Left colon (tissue), 2 donors: ENCODE measurements at regions not wholly inside any gene's neighbourhood (a gene's known extent, or its start where the extent isn't known, plus 50 kb on each side); places are given as distances from the start of the nearest gene placed in this dataset.

Source experiments
- ATAC-seq: fragments of 200-7000 bp; cut with Tn5 transposase; one replicate; pipeline ENCODE4 v1.9.1; 2020; ENCODE audit warnings: mild to moderate bottlenecking, moderate library complexity
- DNase-seq, 2 donors: peaks; one replicate each; pipeline ENCODE4 v3.0.0-alpha.2; 2020
- intact Hi-C, 2 donors: fragments of 100-400 bp; cut with DNase I in 1 of 2; cut with micrococcal nuclease in 1 of 2; formaldehyde crosslinking; loops; one replicate each; pipeline versions ENCODE4 v1.11.2 to v1.14.0; 2022; cut with DNase I, micrococcal nuclease
- donor health status: DM: no; HTN: no; CAD: no.
- donor health status: DM: yes; HTN: yes; CAD: no.

DNA sequence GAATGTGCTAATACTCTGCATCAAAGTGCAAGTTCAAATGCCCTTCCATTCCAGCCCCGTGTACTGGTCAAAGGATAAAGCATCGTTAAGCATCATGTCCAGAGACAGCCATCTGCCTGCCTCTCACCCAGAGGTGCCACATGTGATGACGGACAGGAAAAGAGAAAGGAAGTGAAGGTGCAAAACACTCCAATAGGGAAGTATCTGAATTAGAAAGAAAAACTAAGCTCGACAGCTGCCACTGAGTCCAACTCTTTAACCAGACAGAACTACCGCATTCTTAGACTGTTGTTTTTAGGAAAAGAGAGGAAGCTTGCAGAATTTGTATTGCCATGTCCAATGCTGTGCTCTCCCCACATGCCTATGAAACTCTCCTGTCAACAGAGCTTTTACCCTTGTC, 465.0 kb upstream of the SOX5 start:
- DNase-seq = no peak
- intact Hi-C loops = no loop called here
- no peak for ATAC-seq

DNA sequence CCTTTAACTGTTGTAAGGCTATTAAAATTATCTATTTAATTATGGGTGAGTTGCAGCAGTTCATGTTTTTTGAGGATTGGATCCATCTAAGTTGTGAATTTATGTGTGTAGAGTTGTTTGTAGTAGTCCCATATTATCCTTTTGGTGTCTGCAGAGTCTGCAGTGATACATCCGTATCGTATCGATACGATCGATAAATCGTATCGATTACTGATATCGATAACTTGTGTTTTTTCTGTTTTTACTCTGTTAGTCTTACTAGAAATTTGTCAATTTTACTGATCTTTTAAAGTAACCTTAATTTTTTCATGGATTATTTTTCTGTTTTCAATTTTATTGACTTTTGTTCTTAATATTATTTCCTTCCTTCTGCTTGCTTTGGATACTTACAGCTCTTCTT, 462.5 kb upstream of the SOX5 start:
- no peak for ATAC-seq
- intact Hi-C loops = no loop called here

DNA sequence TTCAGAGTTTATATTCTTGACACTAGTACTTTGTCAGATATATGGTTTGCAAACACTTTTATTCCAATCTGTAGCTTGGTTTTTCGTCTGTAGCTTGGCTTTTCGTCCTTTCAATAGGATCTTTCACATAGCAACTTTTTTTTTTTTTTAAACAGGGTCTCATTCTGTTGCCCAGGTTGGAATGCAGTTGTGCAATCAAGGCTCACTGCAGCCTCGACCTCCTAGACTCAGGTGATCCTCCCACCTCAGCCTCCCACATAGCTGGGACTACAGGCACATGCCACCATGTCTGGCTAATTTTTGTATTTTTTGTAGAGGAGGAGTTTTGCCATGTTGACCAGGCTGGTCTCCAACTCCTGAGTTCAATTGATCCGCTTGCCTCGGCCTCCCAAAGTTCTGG, 460.4 kb upstream of the SOX5 start:
- intact Hi-C loops = no loop called here
- DNase-seq = no peak
- no peak for ATAC-seq

More for the DNA sequence above, 462.5 kb upstream of the SOX5 start:
- DNase-seq = no peak

DNA sequence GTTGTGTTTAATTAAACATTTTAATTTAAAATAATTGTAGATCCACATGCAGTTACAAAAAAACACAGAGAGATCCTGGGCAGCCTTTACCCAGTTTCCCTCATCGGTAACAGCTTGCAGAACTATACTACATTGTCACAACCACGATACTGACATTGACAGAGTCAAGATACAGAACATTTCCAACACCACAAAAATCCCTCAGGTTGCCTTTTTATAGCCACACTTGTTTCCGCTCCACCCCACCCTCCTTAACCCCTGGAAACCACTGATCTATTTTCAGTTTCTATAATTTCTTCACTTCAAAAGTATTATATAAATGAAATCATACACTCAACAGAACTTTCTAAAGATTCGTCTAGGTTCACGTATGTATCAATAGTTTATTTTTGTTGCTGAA, 458.8 kb upstream of the SOX5 start:
- DNase-seq (no peak), ATAC-seq (no peak)
- intact Hi-C loops = no loop called here

DNA sequence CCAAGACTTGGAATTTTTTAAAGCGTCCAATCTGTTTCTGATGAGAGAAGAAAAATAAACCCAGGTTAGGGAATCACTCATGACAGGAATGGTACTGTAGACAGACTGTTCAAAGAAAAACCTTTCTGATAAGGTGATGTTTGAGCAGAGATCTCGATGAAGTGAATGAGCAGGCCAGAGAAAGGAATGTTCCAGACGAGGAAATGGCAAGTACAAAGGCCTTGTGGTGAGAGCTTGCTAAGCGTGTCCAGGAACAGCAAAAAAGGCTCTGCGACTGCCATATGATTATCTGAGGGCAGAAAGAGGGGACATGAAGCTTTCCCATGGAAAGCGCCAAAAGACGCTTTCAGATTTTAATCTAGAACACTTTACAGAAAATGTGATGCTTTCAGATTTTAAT, 458.4 kb upstream of the SOX5 start:
- intact Hi-C loops = no loop called here
- ATAC-seq (no peak), DNase-seq (no peak)

DNA sequence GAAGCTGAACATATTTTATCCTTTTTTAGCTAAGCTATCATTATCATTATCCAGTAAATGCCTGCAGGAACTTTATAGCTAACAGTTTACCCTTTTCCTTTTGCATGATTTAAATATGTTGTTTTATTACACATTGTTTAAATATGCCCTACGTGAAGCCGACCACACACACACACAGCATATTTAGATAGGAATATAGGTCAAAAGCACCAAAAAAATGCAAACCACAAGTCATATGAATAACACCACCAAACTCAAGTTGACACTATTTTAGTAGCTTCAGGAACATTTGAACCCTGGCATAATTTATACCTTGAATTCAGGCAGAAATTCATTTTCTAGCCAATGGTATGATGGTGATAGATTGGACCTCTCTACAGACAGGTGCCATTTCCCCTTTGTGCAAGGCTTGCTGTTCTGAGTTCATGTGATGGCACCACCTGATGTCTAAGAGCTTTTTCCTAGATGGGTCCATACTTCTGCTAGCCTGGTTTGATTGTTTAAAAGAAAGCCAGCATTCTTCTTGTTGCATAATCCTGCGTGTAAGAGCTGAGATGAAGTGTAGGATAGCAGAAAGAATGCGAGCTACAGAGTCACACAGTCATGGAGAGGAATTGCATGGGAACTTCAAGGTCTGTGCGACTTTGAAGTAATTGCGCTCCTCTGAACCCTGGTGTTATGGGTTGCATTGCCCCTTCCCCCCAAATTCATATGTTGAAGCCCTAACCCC, 454.8 kb upstream of the SOX5 start:
- intact Hi-C loops = no loop called here
- DNase-seq (no peak), ATAC-seq (no peak)

DNA sequence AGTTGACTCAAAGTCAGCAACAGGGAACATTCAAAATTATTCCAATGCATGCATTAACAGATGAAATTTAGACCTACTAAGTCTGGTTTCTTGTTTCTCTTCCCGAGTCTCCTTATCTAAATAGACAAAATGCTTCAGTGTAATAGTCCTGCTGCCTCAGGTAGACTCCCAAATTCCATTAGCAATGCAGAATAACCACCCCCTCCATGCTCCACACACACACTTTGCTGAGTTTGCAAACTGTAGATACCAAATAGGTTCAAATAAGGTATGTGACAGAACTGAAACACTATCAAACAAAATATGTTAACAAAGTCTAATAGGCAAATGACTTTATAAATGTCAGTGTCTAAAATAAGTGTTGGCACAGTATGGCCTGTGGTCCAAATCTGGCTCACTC, 451.1 kb upstream of the SOX5 start:
- ATAC-seq (no peak), DNase-seq (no peak)
- intact Hi-C loops = no loop called here

DNA sequence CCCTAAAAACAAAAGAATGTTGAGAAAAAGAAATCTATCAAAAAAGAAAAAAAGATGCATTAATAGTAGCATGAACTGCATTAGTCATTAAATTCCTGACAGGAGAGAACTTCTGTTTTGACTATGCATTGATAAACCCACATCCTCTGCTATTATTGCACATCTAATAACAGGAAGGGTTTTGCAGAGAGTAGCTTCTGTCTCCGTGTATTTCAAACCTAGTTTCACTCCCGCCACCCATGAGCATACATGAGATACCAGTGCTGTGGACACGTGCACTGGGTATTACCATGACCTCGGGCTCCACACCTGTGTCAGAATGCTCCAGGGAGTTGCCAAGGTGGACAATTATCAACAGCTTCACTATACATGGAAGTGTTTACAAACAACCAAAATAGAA, 449.1 kb upstream of the SOX5 start:
- intact Hi-C loops = no loop called here
- no peak for DNase-seq
- ATAC-seq = no peak

DNA sequence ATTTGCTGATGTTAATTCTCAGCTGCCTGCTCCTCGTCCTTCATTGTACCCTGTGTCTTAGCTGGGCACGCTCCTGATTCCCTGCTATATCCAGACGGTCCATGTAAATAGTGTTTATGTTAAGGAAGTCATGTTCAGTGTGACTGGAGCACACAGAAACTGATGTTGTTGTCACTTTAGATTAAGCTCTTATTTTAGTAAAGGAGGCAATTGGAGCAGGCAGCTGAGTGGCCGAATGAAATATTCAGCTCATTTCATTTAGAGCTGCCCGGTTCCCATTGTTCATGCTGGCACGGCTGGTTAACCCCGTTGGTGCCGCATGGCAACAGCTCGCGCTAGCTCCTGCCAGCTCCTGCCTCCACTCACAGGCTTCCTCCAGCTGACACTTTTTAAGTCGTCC, 446.8 kb upstream of the SOX5 start:
- intact Hi-C loops = no loop called here
- DNase-seq = no peak
- ATAC-seq = no peak

DNA sequence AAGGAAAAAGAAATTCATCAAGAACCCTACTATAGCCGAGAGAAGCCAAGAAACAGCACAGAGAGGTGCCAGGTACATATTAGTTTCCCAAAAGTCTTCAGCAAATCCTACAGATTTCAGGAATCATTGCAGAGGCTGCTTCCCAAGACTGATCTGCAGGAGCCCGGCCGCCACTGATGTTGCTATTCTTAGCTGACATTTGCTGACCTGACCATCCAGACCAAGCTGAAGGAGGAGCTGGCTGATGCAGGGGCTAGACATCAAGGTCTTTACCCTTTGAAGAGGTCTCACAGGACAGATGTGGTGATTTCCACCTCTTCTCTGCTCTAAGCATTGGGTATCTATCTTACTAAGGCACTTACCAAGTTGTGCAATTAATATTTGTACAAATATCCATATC, 444.8 kb upstream of the SOX5 start:
- DNase-seq (no peak), ATAC-seq (no peak)
- intact Hi-C loops = no loop called here

DNA sequence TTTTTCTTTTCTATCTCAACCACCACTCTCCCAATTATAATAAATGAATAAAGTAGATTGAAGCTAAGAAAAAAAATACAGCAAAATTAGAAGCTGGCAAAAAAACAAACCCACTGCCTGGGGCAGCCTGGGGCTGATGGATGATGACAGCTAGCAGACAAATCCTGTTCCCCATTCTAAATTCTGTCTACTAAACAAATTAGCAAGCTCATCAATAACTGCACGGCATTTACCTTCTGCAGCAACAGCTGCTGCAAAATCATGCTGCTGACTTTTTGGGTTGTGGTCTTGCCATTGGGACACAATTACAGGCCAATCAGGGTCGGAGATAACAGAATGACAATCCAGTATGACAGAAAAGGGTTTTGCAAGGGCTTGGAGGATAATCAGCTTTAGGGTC, 443.6 kb upstream of the SOX5 start:
- ATAC-seq (no peak), DNase-seq (no peak)
- intact Hi-C loops = no loop called here

DNA sequence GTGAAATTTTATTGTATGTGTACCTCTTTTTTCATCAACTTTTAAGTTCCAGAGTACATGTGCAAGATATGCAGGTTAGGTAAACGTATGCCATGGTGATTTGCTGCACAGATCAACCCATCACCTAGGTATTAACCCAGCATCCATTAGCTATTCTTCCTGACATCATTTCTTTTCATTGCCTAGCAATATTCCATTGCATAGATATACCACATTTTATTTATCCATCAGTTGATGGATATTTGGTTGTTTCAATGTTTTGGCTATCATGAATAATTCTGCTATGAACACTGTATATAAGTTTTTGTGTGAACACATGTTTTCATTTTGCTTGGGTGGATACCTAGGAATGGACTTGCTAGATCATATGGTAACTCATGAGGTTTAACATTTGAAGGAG, 439.9 kb upstream of the SOX5 start:
- no peak for DNase-seq
- intact Hi-C loops = no loop called here
- no peak for ATAC-seq

DNA sequence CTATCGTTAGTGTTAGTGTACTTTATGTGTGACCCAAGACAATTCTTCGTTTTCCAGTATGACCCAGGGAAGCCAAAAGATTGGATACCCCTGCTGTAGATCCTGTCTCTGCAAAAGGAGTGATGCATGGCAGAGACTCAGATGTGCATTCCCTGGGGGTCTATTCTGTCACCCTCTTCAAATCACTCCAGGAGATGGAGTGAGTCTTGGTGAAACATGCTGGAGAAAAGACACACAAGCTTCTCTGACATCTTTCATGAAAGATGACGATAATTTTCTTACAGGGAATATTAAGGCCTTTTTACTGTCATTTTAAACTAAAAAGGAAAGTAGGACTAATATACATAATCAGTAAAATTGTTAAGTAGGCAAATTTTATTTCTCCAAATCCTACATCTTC, 437.9 kb upstream of the SOX5 start:
- ATAC-seq = no peak
- no peak for DNase-seq
- intact Hi-C loops = no loop called here

DNA sequence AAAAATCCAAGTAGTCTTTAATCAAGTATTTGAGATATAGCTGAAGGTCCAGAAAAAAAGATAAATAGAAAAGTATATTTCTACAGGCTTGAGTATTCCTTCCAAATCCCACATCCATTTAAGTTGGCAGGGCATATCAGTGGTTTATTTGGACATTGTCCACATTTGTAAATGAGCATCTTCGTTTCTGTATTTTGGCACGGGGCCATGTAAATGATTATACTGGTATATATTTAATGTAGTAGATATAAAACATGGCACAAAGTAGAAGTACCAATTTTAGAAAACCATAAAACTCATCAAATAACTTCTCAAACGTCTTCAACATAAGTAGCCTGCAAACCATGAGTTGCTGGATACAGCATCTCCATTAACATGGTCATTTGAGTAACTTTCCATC, 437.4 kb upstream of the SOX5 start:
- ATAC-seq = no peak
- intact Hi-C loops = no loop called here
- no peak for DNase-seq

DNA sequence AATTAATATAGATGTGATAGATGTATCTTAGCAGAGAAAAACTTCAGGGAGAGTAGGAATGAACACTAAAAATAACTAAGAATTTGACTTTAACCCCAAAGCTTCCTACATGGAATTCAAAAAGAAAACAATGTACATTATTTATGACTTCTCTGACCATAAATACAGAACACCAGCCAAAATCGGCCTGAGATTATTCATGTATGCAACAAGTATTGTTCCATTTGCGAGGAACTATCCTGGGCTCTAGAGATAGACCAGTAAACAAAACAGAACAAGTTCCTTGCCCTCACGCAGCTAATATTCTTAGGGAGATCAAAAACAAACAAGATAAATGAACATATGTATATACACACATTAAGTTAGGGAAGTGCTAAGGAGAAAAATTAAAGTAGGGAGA, 432.3 kb upstream of the SOX5 start:
- DNase-seq (no peak), ATAC-seq (no peak)
- intact Hi-C loops = no loop called here

DNA sequence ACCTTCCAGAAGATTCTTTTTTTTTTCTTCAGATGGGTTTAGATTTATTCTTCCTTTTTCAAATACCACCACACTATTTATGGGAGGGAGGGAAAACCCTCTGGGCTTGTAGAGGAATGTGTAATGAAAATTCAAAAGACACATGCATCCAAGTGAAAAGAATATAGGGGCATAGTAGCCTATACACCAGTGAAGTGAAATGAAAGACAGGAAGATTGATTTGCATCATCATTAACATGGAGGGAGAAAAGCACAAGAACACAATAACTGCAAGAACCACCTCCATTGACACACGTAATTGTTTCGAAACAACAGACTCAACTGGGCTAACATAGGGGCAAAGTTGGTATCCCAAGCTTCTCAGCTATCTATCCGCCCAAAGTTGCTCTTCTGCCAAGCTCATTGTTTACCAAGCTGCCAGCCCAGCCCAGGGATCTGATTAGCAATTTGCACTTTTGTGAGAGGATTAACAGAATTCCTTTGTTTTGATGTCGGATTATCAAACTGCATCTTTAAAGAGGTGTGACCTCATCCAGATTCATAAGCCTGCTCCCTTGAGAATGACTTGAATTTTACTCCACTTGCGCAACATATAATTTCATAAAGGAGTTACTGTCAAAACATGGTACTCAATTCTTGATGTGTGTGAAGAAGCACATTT, 430.5 kb upstream of the SOX5 start:
- ATAC-seq = no peak
- intact Hi-C loops = no loop called here

DNA sequence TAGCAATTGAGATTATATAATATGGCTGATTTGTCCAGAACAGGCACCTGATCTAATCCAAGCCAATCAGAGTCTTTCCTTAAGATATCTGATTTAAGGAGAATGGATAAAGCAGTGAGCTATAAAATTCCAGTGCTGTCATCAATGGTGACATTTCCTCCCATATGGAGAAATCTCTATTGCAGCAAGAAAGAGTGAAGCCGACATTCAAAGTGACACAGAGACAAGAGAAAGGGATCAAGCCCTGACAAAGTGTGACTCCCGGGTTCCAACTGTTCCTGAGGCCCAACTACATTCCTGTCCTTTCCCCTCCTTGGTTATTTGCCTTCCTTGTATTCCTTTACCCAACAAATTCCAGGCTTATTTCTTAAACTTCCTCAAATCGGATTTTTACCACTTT, 430.0 kb upstream of the SOX5 start:
- intact Hi-C loops = no loop called here
- ATAC-seq (no peak), DNase-seq (no peak)

More for the DNA sequence above, 430.5 kb upstream of the SOX5 start:
- DNase-seq = no peak

DNA sequence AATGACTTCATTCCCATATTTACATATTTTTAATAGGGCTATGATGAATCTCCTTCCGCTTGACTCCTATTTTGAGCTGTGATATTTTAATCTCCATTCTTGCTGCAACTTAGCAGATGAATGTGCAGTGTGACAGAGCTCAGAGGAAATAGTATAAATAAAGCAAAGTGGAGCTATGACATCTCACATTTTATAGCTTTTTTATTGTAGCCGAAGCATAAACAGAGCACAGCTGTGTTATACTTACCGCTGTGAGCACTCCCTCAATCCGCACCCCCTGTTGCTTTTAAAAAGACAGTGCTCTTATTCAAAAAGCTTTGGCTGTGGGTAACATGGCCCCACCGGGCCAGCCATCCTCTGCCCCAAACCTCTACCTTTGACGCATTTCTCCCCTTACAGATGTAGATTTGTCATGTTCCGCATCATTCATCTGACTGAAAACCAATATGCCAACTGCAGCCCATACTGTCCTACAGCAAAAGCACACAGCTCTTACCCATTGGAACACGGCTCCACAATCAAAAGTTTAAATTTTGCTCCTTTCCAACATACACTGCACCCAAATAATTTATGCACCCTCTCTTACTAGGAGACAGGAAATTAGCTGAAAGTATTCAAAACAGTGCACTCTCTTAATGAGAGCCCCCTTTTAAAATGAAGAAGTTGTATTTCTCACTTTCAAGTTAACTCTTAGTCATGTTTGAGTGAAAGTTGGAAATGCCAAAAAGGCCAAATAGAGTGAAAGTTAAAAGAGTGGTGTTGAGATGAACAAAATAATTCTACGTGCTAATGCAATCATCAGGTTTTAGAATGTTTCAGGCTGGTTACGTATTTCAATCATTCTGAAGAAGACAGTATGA, 429.3 kb upstream of the SOX5 start:
- intact Hi-C loops = no loop called here
- ATAC-seq (peak; percentile 94), DNase-seq (peak in 1 of 2 donors; percentile 11)

DNA sequence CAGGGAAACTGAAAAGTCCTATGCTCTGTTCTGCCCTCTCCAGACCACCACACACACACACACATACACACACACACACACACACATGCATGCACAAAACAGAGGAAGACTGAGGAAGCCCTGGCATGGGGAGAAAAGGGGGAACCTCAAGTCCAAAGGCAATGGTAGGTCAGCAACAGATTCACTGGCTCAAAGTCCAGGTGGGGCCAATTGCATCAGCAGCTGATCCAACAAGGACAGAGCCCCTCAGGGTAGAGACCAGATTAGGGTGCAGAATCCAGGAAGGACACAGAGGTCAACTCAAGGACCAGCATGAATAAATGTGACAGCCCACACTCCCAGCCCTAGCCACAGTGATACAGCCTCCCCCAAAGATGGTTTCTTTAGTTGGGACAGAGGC, 425.0 kb upstream of the SOX5 start:
- no peak for ATAC-seq
- DNase-seq = no peak
- intact Hi-C loops = no loop called here

DNA sequence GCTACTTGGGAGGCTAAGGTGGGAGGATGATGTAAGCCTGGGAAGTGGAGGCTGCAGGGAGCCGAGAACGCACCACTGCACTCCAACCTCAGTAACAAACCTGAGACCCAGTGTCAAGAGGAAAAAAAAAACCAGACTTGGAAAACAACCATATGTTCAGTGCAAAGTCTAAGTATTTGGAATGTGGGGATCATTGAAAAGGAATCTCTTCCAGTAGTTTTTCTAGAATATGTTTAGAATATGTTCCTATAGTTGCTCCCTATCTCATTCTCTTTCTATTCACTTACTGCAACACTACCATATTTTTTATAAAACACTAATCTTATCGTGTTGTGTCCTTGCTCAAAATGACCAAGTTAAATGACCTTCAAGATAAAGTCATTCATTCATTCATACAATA, 423.5 kb upstream of the SOX5 start:
- ATAC-seq (no peak), DNase-seq (no peak)
- intact Hi-C loops = no loop called here
